Keratinocyte (primary cell): ENCODE measurements at regions not wholly inside any gene's neighbourhood (a gene's known extent, or its start where the extent isn't known, plus 50 kb on each side); places are given as distances from the start of the nearest gene placed in this dataset.

Experiments used
- DNase-seq: peaks from one replicate; pipeline ENCODE4 v3.0.0-alpha.2; 2011; ENCODE audit warnings: low read depth, missing footprints, low spot score
- FAIRE-seq: peaks from 2 replicates; lab custom pipeline; 2011; peaks lifted over from hg19 to GRCh38; lab: Jason Lieb, UNC
- H2AFZ ChIP-seq: 2 replicates; pipeline ENCODE4 v1.6.0; 2012; ENCODE audit warnings: low read length, control low read depth, inconsistent platforms; ENCODE audit not compliant: control insufficient read depth
- H3K27ac ChIP-seq: 2 replicates; pipeline ENCODE4 v1.5.1; 2011; ENCODE audit warnings: low read length; ENCODE audit not compliant: control insufficient read depth, insufficient read depth
- H3K27me3 ChIP-seq: 3 replicates; pipeline ENCODE4 v1.6.0; 2011; ENCODE audit warnings: low read length; ENCODE audit not compliant: control insufficient read depth, insufficient read depth; ENCODE audit errors: extremely low read depth
- H3K36me3 ChIP-seq, 2 experiments: 2 replicates in 1 of 2; 3 replicates in 1 of 2; pipeline ENCODE4 v1.5.1; 2011; ENCODE audit warnings: low read length in 2 of 2, mild to moderate bottlenecking in 1 of 2; ENCODE audit not compliant: control insufficient read depth in 2 of 2, insufficient read depth in 2 of 2; ENCODE audit errors: extremely low read depth in 1 of 2
- H3K4me1 ChIP-seq: 3 replicates; pipeline ENCODE4 v1.5.1; 2011; ENCODE audit warnings: low read length; ENCODE audit not compliant: control insufficient read depth, insufficient read depth; ENCODE audit errors: extremely low read depth
- H3K4me2 ChIP-seq: 3 replicates; pipeline ENCODE4 v1.6.0; 2011; ENCODE audit warnings: low read depth, low read length; ENCODE audit not compliant: control insufficient read depth, insufficient read depth; ENCODE audit errors: extremely low read depth
- H3K4me3 ChIP-seq, 3 experiments: fragments of 200-600 bp in 1 of 3; sonication (generic) in 1 of 3; 2 replicates in 2 of 3; 3 replicates in 1 of 3; pipeline ENCODE4 v1.5.1; 2011 to 2016; ENCODE audit warnings: low read length in 3 of 3, mild to moderate bottlenecking in 3 of 3, control low read depth in 2 of 3, inconsistent platforms in 1 of 3, low read depth in 1 of 3, mixed read lengths in 1 of 3, mixed run types in 1 of 3, moderate library complexity in 1 of 3; ENCODE audit not compliant: control insufficient read depth in 2 of 3, insufficient read depth in 2 of 3; ENCODE audit errors: extremely low read depth in 1 of 3
- H3K79me2 ChIP-seq: 2 replicates; pipeline ENCODE4 v1.6.0; 2012; ENCODE audit warnings: low read length; ENCODE audit not compliant: control insufficient read depth, insufficient read depth
- H3K9ac ChIP-seq: 3 replicates; pipeline ENCODE4 v1.6.0; 2011; ENCODE audit warnings: low read length; ENCODE audit not compliant: control insufficient read depth, insufficient read depth; ENCODE audit errors: extremely low read depth
- H3K9me1 ChIP-seq: 3 replicates; pipeline ENCODE4 v1.6.0; 2011; ENCODE audit warnings: low read length; ENCODE audit not compliant: control insufficient read depth, insufficient read depth; ENCODE audit errors: extremely low read depth
- H3K9me3 ChIP-seq: 2 replicates; pipeline ENCODE4 v1.5.1; 2012; ENCODE audit warnings: low read depth, low read length; ENCODE audit not compliant: control insufficient read depth
- H4K20me1 ChIP-seq: 3 replicates; pipeline ENCODE4 v1.6.0; 2011; ENCODE audit warnings: low read length; ENCODE audit not compliant: control insufficient read depth, insufficient read depth; ENCODE audit errors: extremely low read depth
- EZH2 ChIP-seq: IDR thresholded peaks from one replicate; pipeline ENCODE4 v1.6.1; 2012; ENCODE audit warnings: inconsistent platforms, mild to moderate bottlenecking, low read length, moderate library complexity
- dilution Hi-C: fragments of 300-500 bp; cut with MboI; formaldehyde crosslinking; loops from one replicate; pipeline ENCODE4 v1.7.0; 2020; ENCODE audit warnings: low sequenced_read_pairs; ENCODE audit not compliant: extremely low pct_ligation_motif_present
- TF ChIP-seq, protein P1 (sequence below), 3 experiments: IDR thresholded peaks in 1 of 3; conservative IDR thresholded peaks in 1 of 3; optimal IDR thresholded peaks in 1 of 3; 2 replicates in 2 of 3; 3 replicates in 1 of 3; pipeline versions ENCODE3 to v1.5.1; 2011; ENCODE audit warnings: low read length in 3 of 3, mild to moderate bottlenecking in 3 of 3, moderate library complexity in 2 of 3, control low read depth in 1 of 3, inconsistent platforms in 1 of 3; ENCODE audit not compliant: insufficient read depth in 2 of 3; ENCODE audit errors: extremely low read depth in 1 of 3

DNA sequence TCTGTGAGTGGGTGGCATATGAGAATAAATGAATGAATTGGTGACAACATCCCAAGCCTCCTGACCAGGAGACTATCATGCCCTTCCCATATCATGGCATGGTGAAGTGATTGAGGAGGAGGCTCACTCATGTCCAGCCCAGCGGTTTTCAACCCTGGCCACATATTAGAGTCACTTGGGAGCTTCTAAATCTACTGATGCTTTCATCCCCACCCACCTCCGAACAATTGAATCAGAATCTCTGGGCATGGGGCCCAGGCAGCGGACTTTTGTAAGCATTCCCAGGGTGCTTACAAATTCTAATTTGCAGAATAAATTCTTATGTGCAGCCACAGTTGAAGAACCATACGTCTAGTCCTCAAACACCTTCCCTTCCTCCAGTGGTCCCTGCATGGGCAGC lies 81.7 kb upstream of the SEC11C start:
- no peak overlapping the region for H3K27ac ChIP-seq
- no peaks in the 10 kb centered on the region for H3K9me1 ChIP-seq
- no peaks in the 10 kb centered on the region for H3K27me3 ChIP-seq
- H3K79me2 ChIP-seq: no peaks in the 10 kb centered on the region
- DNase-seq (no peak), FAIRE-seq (no peak)
- H4K20me1 ChIP-seq: no peaks in the 10 kb centered on the region
- H3K9ac ChIP-seq: no peak overlapping the region
- no peak overlapping the region for H3K4me3 ChIP-seq
- H3K36me3 ChIP-seq: no peaks in the 10 kb centered on the region
- TF ChIP-seq, protein P1, sequence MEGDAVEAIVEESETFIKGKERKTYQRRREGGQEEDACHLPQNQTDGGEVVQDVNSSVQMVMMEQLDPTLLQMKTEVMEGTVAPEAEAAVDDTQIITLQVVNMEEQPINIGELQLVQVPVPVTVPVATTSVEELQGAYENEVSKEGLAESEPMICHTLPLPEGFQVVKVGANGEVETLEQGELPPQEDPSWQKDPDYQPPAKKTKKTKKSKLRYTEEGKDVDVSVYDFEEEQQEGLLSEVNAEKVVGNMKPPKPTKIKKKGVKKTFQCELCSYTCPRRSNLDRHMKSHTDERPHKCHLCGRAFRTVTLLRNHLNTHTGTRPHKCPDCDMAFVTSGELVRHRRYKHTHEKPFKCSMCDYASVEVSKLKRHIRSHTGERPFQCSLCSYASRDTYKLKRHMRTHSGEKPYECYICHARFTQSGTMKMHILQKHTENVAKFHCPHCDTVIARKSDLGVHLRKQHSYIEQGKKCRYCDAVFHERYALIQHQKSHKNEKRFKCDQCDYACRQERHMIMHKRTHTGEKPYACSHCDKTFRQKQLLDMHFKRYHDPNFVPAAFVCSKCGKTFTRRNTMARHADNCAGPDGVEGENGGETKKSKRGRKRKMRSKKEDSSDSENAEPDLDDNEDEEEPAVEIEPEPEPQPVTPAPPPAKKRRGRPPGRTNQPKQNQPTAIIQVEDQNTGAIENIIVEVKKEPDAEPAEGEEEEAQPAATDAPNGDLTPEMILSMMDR (optimal IDR thresholded peaks at IDR 0.05 in 1 of 3, IDR thresholded peaks at IDR 0.05 in 1 of 3, conservative IDR thresholded peaks at IDR 0.05 in 1 of 3; ENCODE audit: extremely low read depth in 1 of 3, insufficient read depth in 2 of 3, low read length in 3 of 3): no peak
- TF ChIP-seq EZH2: no peak
- no peaks in the 10 kb centered on the region for H3K9me3 ChIP-seq
- H2AFZ ChIP-seq: no peak overlapping the region
- no peak overlapping the region for H3K4me2 ChIP-seq
- dilution Hi-C loops: loop anchor here (25.0 kb wide), 1 partner anchor 271 kb away; no protein-coding TSS in a partner anchor
- H3K4me1 ChIP-seq: no peaks in the 10 kb centered on the region

DNA sequence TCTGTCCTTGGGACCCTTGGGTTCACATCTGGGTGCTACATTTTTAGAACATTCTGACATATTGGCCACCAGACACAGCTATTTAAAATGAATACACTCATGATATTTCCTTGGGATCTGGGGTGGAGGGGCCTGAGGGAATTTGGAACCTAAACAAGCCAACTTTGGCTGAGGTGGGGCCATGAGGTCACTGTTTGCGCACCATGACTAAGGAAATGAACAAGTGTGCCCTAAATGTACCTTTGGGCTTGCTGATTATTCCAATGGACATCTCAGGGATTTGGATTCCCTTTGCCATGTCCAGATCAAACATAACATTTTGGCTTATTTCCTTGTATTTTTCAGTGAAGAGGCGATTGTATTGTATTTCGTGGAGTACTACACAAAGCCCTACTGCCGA lies 80.5 kb upstream of the SEC11C start:
- no peak for FAIRE-seq

More for the DNA sequence above, 80.5 kb upstream of the SEC11C start:
- dilution Hi-C loops: loop anchor here (25.0 kb wide), 1 partner anchor 272 kb away; no protein-coding TSS in a partner anchor
- Histone ChIP-seq H3K4me3 (no peak overlapping the region), H3K27ac (no peak overlapping the region), H3K9me1 (no peaks in the 10 kb centered on the region), H3K27me3 (no peaks in the 10 kb centered on the region), H3K79me2 (no peaks in the 10 kb centered on the region), H3K9me3 (no peaks in the 10 kb centered on the region), H3K4me2 (no peak overlapping the region), H3K9ac (no peak overlapping the region), H3K36me3 (no peaks in the 10 kb centered on the region), H3K4me1 (no peaks in the 10 kb centered on the region), H2AFZ (no peak overlapping the region), H4K20me1 (no peaks in the 10 kb centered on the region)
- TF ChIP-seq EZH2: no peak
- TF ChIP-seq, protein P1 (optimal IDR thresholded peaks at IDR 0.05 in 1 of 3, IDR thresholded peaks at IDR 0.05 in 1 of 3, conservative IDR thresholded peaks at IDR 0.05 in 1 of 3; ENCODE audit: extremely low read depth in 1 of 3, insufficient read depth in 2 of 3, low read length in 3 of 3): no peak
- DNase-seq: no peak
